ENCODE measurements at regions not wholly inside any gene's neighbourhood (a gene's known extent, or its start where the extent isn't known, plus 50 kb on each side); places are given as distances from the start of the nearest gene placed in this dataset.
"Not testable (repeated sequence)": the region's sequence is repeated elsewhere in the genome, so short reads cannot be mapped to it uniquely, and the experiment has no call there.

- Mint-ChIP-seq H3K27me3 (peaks cover 18% of the 10 kb centered on the region), H3K9me3 (no peaks in the 10 kb centered on the region), H3K36me3 (ENCODE audit: insufficient read depth) (no peaks in the 10 kb centered on the region), H3K27ac (ENCODE audit: low read depth) (no peak overlapping the region), H3K4me3 (no peak overlapping the region), H3K4me1 (no peaks in the 10 kb centered on the region)
- no peak for DNase-seq (ENCODE audit: low spot score in 2 of 2)
- ATAC-seq (replicated peaks; ENCODE audit: extremely low read depth, poor library complexity, severe bottlenecking): no peak
Measured at GRCh38 chrX:55813150-55813549, 95.6 kb downstream of the RRAGB start.

GRCh38 chrX:55815546-55815945, 98.0 kb downstream of the RRAGB start:
- H3K27ac Mint-ChIP-seq (ENCODE audit: low read depth): no peak overlapping the region
- ATAC-seq (replicated peaks; ENCODE audit: extremely low read depth, poor library complexity, severe bottlenecking): no peak
- H3K27me3 Mint-ChIP-seq: peaks cover 6% of the 10 kb centered on the region

DNA sequence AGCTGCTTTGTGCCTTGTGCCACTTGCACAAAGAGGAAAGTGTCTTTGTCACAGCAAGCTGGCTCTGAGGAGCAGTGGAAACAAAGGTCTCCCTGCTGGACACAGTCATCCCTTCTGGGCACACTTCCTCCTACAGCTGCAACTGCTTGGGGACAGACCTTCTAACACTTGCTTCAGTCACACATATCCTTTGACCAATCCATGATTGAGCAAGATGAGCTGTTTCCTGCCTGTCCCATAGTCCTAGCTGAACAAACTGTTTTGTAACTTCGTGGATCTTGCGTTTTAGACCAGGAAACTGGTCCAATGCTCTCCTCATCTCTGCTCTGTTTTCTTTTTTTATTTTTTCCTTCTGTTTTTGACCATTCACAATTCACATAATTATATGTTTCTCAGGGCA, 98.5 kb downstream of the RRAGB start:
- DNase-seq (ENCODE audit: low spot score in 2 of 2) (no peak), ATAC-seq (replicated peaks; ENCODE audit: extremely low read depth, poor library complexity, severe bottlenecking) (no peak)
- Mint-ChIP-seq H3K4me1 (no peaks in the 10 kb centered on the region), H3K27ac (ENCODE audit: low read depth) (no peak overlapping the region), H3K9me3 (no peaks in the 10 kb centered on the region), H3K36me3 (ENCODE audit: insufficient read depth) (no peaks in the 10 kb centered on the region), H3K27me3 (peaks cover 1% of the 10 kb centered on the region), H3K4me3 (no peak overlapping the region)

More at GRCh38 chrX:55815546-55815945, 98.0 kb downstream of the RRAGB start:
- Mint-ChIP-seq H3K4me3 (no peak overlapping the region), H3K9me3 (no peaks in the 10 kb centered on the region), H3K4me1 (no peaks in the 10 kb centered on the region), H3K36me3 (ENCODE audit: insufficient read depth) (no peaks in the 10 kb centered on the region)
- no peak for DNase-seq (ENCODE audit: low spot score in 2 of 2)

DNA sequence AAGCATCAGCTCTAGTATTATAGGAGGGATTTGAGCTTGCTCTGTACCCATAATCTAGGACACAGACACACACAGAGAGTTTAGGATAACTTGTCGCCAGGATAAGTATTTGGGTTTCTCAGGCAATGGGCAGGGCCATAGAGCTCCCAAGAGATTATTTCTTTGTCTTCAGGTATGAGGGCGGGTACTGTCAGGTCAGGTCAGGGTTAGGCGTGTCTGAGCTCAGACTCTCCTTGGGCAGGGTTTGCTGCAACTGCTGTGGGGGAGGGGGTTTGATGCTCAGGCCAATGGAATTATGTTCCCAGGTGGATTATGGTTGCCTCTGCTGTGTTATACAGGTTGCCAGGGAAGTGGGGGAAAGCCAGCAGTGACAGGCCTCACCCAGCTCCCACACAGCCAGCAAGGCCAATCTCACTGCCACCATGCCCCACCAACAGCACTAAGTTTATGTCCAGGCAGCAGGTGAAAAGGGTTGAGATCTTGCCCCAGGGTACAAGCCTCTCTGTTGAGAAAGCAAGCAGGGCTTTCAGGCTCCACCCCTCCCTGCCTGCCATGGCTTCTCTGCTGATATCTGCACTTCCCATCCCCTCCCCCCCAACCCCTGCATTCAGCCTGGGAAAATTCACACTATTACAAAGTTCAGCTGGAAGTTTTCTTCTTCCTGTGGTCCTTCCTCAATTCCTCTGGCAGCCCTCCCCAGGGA, 101.3 kb downstream of the RRAGB start:
- ATAC-seq (replicated peaks; ENCODE audit: extremely low read depth, poor library complexity, severe bottlenecking) (no peak), DNase-seq (ENCODE audit: low spot score in 2 of 2) (no peak)
- Mint-ChIP-seq H3K4me1 (no peaks in the 10 kb centered on the region), H3K27ac (ENCODE audit: low read depth) (no peak overlapping the region), H3K4me3 (no peak overlapping the region), H3K27me3 (peaks cover 3% of the 10 kb centered on the region), H3K9me3 (no peaks in the 10 kb centered on the region), H3K36me3 (ENCODE audit: insufficient read depth) (no peaks in the 10 kb centered on the region)

DNA sequence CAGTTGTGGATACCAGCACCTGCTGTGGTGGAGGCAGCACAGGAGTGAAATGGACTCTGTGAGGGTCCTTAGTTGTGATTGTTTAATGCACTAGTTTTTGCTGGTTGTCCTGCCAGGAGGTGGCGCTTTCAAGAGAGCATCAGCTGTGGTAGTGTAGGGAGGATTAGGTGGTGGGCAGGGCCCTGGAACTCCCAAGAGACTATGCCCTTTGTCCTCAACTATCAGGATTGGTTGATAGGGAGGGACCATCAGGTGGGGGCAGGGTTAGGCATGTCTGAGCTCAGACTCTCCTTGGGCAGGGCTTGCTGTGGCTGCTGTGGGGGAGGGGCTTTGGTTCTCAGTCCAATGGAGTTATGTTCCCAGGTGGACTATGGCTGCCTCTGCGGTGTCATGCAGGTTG, 121.9 kb downstream of the RRAGB start:
- Mint-ChIP-seq H3K9me3 (no peaks in the 10 kb centered on the region), H3K36me3 (ENCODE audit: insufficient read depth) (no peaks in the 10 kb centered on the region), H3K4me3 (no peak overlapping the region), H3K27ac (ENCODE audit: low read depth) (no peak overlapping the region), H3K4me1 (no peaks in the 10 kb centered on the region), H3K27me3 (peaks cover 18% of the 10 kb centered on the region)
- ATAC-seq (replicated peaks; ENCODE audit: extremely low read depth, poor library complexity, severe bottlenecking) (no peak), DNase-seq (ENCODE audit: low spot score in 2 of 2) (no peak)

- H3K27me3 Mint-ChIP-seq: peaks cover 18% of the 10 kb centered on the region
- H3K4me3 Mint-ChIP-seq: no peak overlapping the region
- ATAC-seq (replicated peaks; ENCODE audit: extremely low read depth, poor library complexity, severe bottlenecking) (no peak), DNase-seq (ENCODE audit: low spot score in 2 of 2) (no peak)
- H3K27ac Mint-ChIP-seq (ENCODE audit: low read depth): no peak overlapping the region
- no peaks in the 10 kb centered on the region for H3K36me3 Mint-ChIP-seq (ENCODE audit: insufficient read depth)
- no peaks in the 10 kb centered on the region for H3K4me1 Mint-ChIP-seq
- H3K9me3 Mint-ChIP-seq: no peaks in the 10 kb centered on the region
Measured at GRCh38 chrX:55841962-55842752, 124.6 kb downstream of the RRAGB start.

GRCh38 chrX:55866779-55867178, 149.2 kb downstream of the RRAGB start:
- H3K27ac Mint-ChIP-seq (ENCODE audit: low read depth); H3K36me3 Mint-ChIP-seq (ENCODE audit: insufficient read depth); DNase-seq (ENCODE audit: low spot score in 2 of 2); H3K4me1 Mint-ChIP-seq; ATAC-seq (replicated peaks; ENCODE audit: extremely low read depth, poor library complexity, severe bottlenecking); H3K9me3 Mint-ChIP-seq; H3K4me3 Mint-ChIP-seq: not testable (repeated sequence)
- peaks cover 47% of the 10 kb centered on the region for H3K27me3 Mint-ChIP-seq

DNA sequence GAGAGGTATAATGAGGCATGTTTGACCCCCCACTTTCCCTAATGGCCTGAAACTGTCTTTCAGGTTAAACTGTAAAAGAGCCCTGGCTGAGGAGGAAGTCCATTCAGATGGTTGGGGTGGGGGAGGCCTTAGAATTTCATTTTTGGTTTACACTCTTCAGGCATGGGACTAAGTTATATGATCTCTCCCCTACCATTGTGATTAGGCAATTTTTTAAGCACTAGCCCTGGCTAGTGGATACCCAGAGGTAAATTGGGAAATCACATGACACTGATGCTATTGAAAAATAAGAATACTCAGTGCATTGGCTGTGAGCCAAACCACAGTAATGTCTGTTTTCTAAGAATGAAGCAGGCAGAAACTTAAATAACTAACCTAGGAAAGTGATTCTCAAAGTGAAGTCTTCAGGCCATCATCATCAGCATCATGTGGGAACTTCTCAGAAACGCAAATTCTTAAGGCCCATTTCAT, 149.7 kb downstream of the RRAGB start:
- DNase-seq (ENCODE audit: low spot score in 2 of 2) (no peak), ATAC-seq (replicated peaks; ENCODE audit: extremely low read depth, poor library complexity, severe bottlenecking) (no peak)
- Mint-ChIP-seq H3K9me3 (no peaks in the 10 kb centered on the region), H3K4me3 (no peak overlapping the region), H3K27me3 (peaks cover 43% of the 10 kb centered on the region), H3K4me1 (no peaks in the 10 kb centered on the region), H3K27ac (ENCODE audit: low read depth) (no peak overlapping the region), H3K36me3 (ENCODE audit: insufficient read depth) (no peaks in the 10 kb centered on the region)

- H3K4me1 Mint-ChIP-seq: no peaks in the 10 kb centered on the region
- no peak for ATAC-seq (replicated peaks; ENCODE audit: extremely low read depth, poor library complexity, severe bottlenecking)
- no peaks in the 10 kb centered on the region for H3K36me3 Mint-ChIP-seq (ENCODE audit: insufficient read depth)
- DNase-seq (ENCODE audit: low spot score in 2 of 2): no peak
- no peaks in the 10 kb centered on the region for H3K9me3 Mint-ChIP-seq
- H3K27me3 Mint-ChIP-seq: peaks cover 40% of the 10 kb centered on the region
- H3K27ac Mint-ChIP-seq (ENCODE audit: low read depth): no peak overlapping the region
- H3K4me3 Mint-ChIP-seq: no peak overlapping the region
Measured at GRCh38 chrX:55867708-55868107, 150.2 kb downstream of the RRAGB start.

DNA sequence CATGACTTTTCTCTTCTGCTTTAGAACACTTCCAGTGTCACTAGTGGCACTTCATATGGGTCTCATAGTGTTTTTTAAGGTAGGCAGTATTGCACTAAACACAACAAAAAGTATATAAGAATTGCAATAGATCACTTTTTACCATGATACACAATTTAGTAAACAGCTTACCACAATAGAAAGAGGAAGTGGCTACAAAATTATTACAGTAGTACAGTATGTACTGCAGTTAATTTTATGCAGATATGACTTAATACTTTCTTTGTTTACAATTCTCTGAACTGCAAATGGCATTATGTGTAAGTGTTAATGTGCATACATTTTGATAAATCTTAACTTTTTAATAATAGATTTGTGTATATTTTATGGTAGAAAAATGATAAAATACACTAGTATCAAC, 157.3 kb downstream of the RRAGB start:
- peaks cover 29% of the 10 kb centered on the region for H3K27me3 Mint-ChIP-seq
- no peaks in the 10 kb centered on the region for H3K4me1 Mint-ChIP-seq
- peaks cover 1% of the 10 kb centered on the region for H3K36me3 Mint-ChIP-seq (ENCODE audit: insufficient read depth)
- H3K27ac Mint-ChIP-seq (ENCODE audit: low read depth): no peak overlapping the region
- no peak for DNase-seq (ENCODE audit: low spot score in 2 of 2)
- no peak for ATAC-seq (replicated peaks; ENCODE audit: extremely low read depth, poor library complexity, severe bottlenecking)
- H3K4me3 Mint-ChIP-seq: no peak overlapping the region
- no peaks in the 10 kb centered on the region for H3K9me3 Mint-ChIP-seq

GRCh38 chrX:55883541-55883940, 166.0 kb downstream of the RRAGB start:
- not testable (repeated sequence) for H3K4me1 Mint-ChIP-seq; DNase-seq (ENCODE audit: low spot score in 2 of 2); H3K27ac Mint-ChIP-seq (ENCODE audit: low read depth); H3K27me3 Mint-ChIP-seq; ATAC-seq (replicated peaks; ENCODE audit: extremely low read depth, poor library complexity, severe bottlenecking); H3K4me3 Mint-ChIP-seq; H3K9me3 Mint-ChIP-seq; H3K36me3 Mint-ChIP-seq (ENCODE audit: insufficient read depth)

- no peaks in the 10 kb centered on the region for H3K9me3 Mint-ChIP-seq
- ATAC-seq (replicated peaks; ENCODE audit: extremely low read depth, poor library complexity, severe bottlenecking) (peak; percentile 62), DNase-seq (ENCODE audit: low spot score in 2 of 2) (no peak)
- peaks cover 2% of the 10 kb centered on the region for H3K36me3 Mint-ChIP-seq (ENCODE audit: insufficient read depth)
- peaks cover 17% of the 10 kb centered on the region for H3K4me1 Mint-ChIP-seq
- H3K4me3 Mint-ChIP-seq: peak overlapping the region; percentile 96
- peak overlapping the region; percentile 89 for H3K27ac Mint-ChIP-seq (ENCODE audit: low read depth)
- no peaks in the 10 kb centered on the region for H3K27me3 Mint-ChIP-seq
Measured at GRCh38 chrX:55907968-55908607, 190.5 kb downstream of the RRAGB start.

Measured in central memory CD8-positive, alpha-beta T cell (primary cell).